Pancreas (tissue), 10 donors: ENCODE measurements at regions not wholly inside any gene's neighbourhood (a gene's known extent, or its start where the extent isn't known, plus 50 kb on each side); places are given as distances from the start of the nearest gene placed in this dataset.

Experiments used
- ATAC-seq, 4 donors: fragments of 200-7000 bp; cut with Tn5 transposase; one replicate each; pipeline versions ENCODE4 v1.8.0 to v1.9.1; 2020; ENCODE audit warnings: mild to moderate bottlenecking in 4 of 4, moderate library complexity in 4 of 4
- DNase-seq, 6 donors: peaks; one replicate each; pipeline ENCODE4 v3.0.0-alpha.2; 2020
- FAIRE-seq: peaks from 2 replicates; lab custom pipeline; 2012; peaks lifted over from hg19 to GRCh38; lab: Jason Lieb, UNC
- H3K27ac ChIP-seq, 4 donors: fragments of 200-600 bp; sonication (generic); 1 replicate in 3 of 4; 2 replicates in 1 of 4; pipeline versions ENCODE4 v1.5.0 to v1.8.0; 2020
- H3K27me3 ChIP-seq, 4 donors: fragments of 200-600 bp; one replicate each; pipeline ENCODE4 v1.8.0; 2021
- H3K36me3 ChIP-seq, 3 donors: fragments of 200-600 bp; sonication (generic) in 1 of 3; one replicate each; pipeline versions ENCODE4 v1.5.0 to v1.8.0; 2020 to 2021
- H3K4me1 ChIP-seq, 3 donors: fragments of 200-600 bp; one replicate each; pipeline ENCODE4 v1.8.0; 2021
- H3K4me3 ChIP-seq, 4 donors: fragments of 200-600 bp; sonication (generic) in 2 of 4; one replicate each; pipeline versions ENCODE4 v1.5.0 to v1.8.0; 2020 to 2021
- H3K9me3 ChIP-seq, 4 donors: fragments of 200-600 bp; one replicate each; pipeline ENCODE4 v1.8.0; 2021
- WGBS, 2 donors: extraction: QIAGEN DNeasy Blood & Tissue Kit; methylation state at CpG; one replicate each; pipeline ENCODE4 v1.1.7; 2013; 5-methylcytosine and 5-hydroxymethylcytosine counted together
- intact Hi-C, 3 donors: fragments of 100-400 bp; cut with DNase I; formaldehyde crosslinking; loops; one replicate each; pipeline versions ENCODE4 v1.11.1 to v1.14.2; 2022
- TF ChIP-seq, protein P1 (sequence below), 4 donors: fragments of 200-600 bp; sonication (generic) in 3 of 4; IDR thresholded peaks; one replicate each; pipeline versions ENCODE4 v1.5.0 to v1.8.0; 2021; ENCODE audit warnings: antibody characterized with exemption in 4 of 4
- donor health status: healthy with polysubstance abuse.
- donor health status: DM: no; HTN: no; CAD: no; lungs with moderate emphysema.
- donor health status: DM: no; HTN: no; CAD: no.
- donor health status: control.
- donor health status: control.
- donor health status: Bipolar disorder and iron deficiency.
- donor health status: DM: yes; HTN: yes; CAD: no.
- donor health status: DM: no; HTN: no; CAD: no.
- donor health status: DM: no; HTN: no; CAD: no.
- donor health status: DM: yes; HTN: yes; CAD: no.

DNA sequence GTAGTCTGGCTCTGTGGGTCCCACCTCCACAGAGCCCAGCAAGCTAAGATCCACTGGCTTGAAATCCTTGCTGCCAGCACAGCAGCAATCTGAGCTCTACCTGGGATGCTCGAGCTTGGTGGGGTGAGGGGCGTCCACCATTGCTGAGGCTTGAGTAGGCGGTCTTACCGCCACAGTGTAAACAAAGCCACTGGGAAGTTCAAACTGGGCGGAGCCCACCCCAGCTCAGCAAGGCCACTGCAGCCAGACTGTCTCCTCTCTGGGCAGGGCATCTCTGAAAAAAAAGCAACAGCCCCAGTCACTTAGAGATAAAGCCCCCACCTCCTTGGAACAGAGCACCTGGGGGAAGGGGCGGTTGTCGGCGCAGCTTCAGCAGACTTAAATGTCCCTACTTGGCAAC, 243.2 kb upstream of the POF1B start:
- no peak for ATAC-seq
- Histone ChIP-seq H3K4me1 (no peaks in the 10 kb centered on the region), H3K27me3 (peaks cover 0 to 10% (median 3%) of the 10 kb centered on the region in 4 donors), H3K27ac (no peak overlapping the region), H3K4me3 (no peak overlapping the region), H3K9me3 (no peaks in the 10 kb centered on the region), H3K36me3 (no peaks in the 10 kb centered on the region)
- peak in 2 of 6 donors; percentile 1 to 28 for DNase-seq
- intact Hi-C loops: no loop called here
- FAIRE-seq: no peak
- 49 to 61% methylated on average over 8 of the region's 8 CpGs for WGBS, 2 donors
- TF ChIP-seq, protein P1, sequence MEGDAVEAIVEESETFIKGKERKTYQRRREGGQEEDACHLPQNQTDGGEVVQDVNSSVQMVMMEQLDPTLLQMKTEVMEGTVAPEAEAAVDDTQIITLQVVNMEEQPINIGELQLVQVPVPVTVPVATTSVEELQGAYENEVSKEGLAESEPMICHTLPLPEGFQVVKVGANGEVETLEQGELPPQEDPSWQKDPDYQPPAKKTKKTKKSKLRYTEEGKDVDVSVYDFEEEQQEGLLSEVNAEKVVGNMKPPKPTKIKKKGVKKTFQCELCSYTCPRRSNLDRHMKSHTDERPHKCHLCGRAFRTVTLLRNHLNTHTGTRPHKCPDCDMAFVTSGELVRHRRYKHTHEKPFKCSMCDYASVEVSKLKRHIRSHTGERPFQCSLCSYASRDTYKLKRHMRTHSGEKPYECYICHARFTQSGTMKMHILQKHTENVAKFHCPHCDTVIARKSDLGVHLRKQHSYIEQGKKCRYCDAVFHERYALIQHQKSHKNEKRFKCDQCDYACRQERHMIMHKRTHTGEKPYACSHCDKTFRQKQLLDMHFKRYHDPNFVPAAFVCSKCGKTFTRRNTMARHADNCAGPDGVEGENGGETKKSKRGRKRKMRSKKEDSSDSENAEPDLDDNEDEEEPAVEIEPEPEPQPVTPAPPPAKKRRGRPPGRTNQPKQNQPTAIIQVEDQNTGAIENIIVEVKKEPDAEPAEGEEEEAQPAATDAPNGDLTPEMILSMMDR (IDR thresholded peaks at IDR 0.05): no peak

DNA sequence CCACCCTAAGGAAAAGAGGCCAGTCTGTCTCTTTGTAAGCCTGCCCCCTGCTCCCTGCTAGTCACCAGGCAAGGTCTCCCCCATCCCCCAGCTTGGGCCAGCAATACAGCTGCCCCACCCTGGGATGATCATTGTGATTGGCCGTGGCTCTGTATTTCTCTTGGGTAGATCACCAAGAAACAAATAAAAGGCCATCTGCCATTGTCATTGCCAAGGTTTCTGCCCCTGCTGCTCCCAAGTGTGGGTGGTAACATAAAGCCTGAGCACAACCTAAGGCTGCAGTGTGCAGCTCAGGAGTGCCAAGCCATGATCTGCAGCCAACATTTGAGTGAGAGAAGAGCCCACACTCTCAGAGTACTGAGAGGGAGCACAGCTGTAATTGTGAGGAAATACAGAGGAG, 241.0 kb upstream of the POF1B start:
- H3K36me3 ChIP-seq: no peaks in the 10 kb centered on the region
- H3K27ac ChIP-seq: no peak overlapping the region
- no peaks in the 10 kb centered on the region for H3K4me1 ChIP-seq
- no peak overlapping the region for H3K4me3 ChIP-seq
- H3K9me3 ChIP-seq: no peaks in the 10 kb centered on the region
- no peak for DNase-seq
- 63 to 65% methylated on average over 1 of the region's 1 CpG for WGBS, 2 donors
- TF ChIP-seq, protein P1 (IDR thresholded peaks at IDR 0.05): no peak
- intact Hi-C loops: no loop called here
- no peak for FAIRE-seq
- H3K27me3 ChIP-seq: peaks cover 0 to 10% (median 0%) of the 10 kb centered on the region in 4 donors
- no peak for ATAC-seq

DNA sequence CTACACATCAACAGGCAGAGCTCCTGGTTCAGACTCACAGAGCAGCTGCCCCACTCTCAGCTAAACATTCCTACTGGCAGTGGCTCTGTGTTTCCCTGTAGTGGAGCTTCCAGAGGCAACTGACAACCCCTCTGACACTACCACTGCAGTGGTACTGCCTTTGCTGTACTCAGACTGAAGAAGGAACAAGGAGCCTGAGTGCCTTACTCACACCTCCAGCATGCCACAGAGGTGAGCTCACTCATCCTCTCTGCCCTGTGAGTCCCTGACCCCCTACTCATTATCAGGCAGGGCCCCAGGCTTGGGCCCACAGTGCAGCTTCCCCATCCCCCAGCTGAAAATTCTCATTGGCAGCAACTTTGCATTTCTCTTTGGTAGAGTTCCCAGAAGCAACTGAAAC, 240.5 kb upstream of the POF1B start:
- peaks cover 0 to 10% (median 0%) of the 10 kb centered on the region in 4 donors for H3K27me3 ChIP-seq
- no peak overlapping the region for H3K4me3 ChIP-seq
- no peaks in the 10 kb centered on the region for H3K4me1 ChIP-seq
- no peak for ATAC-seq
- intact Hi-C loops: no loop called here
- TF ChIP-seq, protein P1 (IDR thresholded peaks at IDR 0.05): no peak
- no peaks in the 10 kb centered on the region for H3K9me3 ChIP-seq
- H3K36me3 ChIP-seq: no peaks in the 10 kb centered on the region
- FAIRE-seq: no peak
- H3K27ac ChIP-seq: no peak overlapping the region
- peak in 2 of 6 donors; percentile 1 to 19 for DNase-seq

DNA sequence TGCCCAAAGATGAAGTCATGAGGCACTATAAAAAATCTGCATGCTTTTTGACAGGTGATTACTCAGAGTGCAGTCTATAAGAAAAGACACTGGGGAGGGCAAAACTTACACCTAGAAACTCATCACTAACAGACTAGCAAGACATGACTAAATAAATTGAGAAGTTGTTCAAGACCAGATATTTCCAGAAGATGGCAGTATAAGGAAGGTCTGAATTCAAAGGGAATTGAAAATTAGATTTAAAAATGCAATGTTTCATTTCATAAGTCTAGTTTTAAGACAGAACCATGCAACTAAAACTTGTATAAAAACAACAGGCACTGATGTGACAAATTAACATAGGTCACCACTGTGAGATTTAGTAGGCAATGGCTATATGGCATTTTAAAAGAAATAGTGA, 232.5 kb upstream of the POF1B start:
- no peak for ATAC-seq

DNA sequence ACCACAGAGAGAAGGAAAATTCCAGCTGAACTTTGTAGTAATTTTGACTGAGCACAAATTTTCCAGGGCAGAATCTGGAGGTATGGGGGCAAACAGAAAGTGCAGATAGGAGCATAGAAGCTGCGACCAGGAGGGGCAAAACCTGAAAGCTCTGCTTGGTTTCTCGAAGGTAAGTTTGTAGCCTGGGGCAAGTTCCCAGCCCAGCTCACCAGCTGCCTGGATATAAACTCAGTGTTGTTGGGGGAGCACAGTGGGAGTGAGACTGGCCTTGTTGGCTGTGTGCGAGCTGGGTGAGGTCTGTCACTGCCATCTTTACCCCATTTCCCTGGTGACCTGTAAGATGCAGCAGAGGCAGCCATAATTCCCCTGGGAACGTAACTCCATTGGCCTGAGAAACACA, 213.5 kb upstream of the POF1B start:
- Histone ChIP-seq H3K27me3 (no peaks in the 10 kb centered on the region), H3K4me3 (no peak overlapping the region), H3K4me1 (no peaks in the 10 kb centered on the region), H3K27ac (no peak overlapping the region), H3K9me3 (no peaks in the 10 kb centered on the region), H3K36me3 (no peaks in the 10 kb centered on the region)
- DNase-seq (no peak), ATAC-seq (no peak), FAIRE-seq (no peak)
- TF ChIP-seq, protein P1 (IDR thresholded peaks at IDR 0.05): no peak
- 46 to 80% methylated on average over 4 of the region's 4 CpGs for whole genome bisulfite sequencing, 2 donors
- intact Hi-C loops: no loop called here

More for the DNA sequence above, 232.5 kb upstream of the POF1B start:
- Histone ChIP-seq H3K4me3 (no peak overlapping the region), H3K4me1 (no peaks in the 10 kb centered on the region), H3K9me3 (no peaks in the 10 kb centered on the region), H3K36me3 (no peaks in the 10 kb centered on the region), H3K27me3 (no peaks in the 10 kb centered on the region), H3K27ac (no peak overlapping the region)
- intact Hi-C loops: no loop called here
- FAIRE-seq (no peak), DNase-seq (no peak)
- TF ChIP-seq, protein P1 (IDR thresholded peaks at IDR 0.05): peak in 1 of 4 donors; percentile 18
